K562 (cell line): ENCODE measurements at regions not wholly inside any gene's neighbourhood (a gene's known extent, or its start where the extent isn't known, plus 50 kb on each side); places are given as distances from the start of the nearest gene placed in this dataset.

Source experiments
- ADNP ChIP-seq: fragments of 200-800 bp; sonication (Bioruptor generic); IDR thresholded peaks from 2 replicates; pipeline ENCODE4 v1.6.1; 2016; ENCODE audit warnings: missing genetic modification characterization, missing compliant biosample characterization
- ATF1 ChIP-seq, 2 experiments: fragments of 450-650 bp in 1 of 2; IDR thresholded peaks; 2 replicates each; pipeline ENCODE4 v1.6.1; 2016; ENCODE audit warnings: missing compliant biosample characterization in 1 of 2, missing genetic modification characterization in 1 of 2
- CBFB ChIP-seq: sonication (generic); formaldehyde crosslinking; IDR thresholded peaks from 2 replicates; pipeline ENCODE4 v1.4.0; 2020; ENCODE audit warnings: mild to moderate bottlenecking, missing genetic modification reagents
- CREB1 ChIP-seq, 2 experiments: sonication (generic) in 1 of 2; formaldehyde crosslinking in 1 of 2; IDR thresholded peaks; 2 replicates each; pipeline versions ENCODE4 v1.6.1 to v1.8.0; 2012 to 2022; ENCODE audit warnings: inconsistent platforms in 1 of 2, mild to moderate bottlenecking in 1 of 2, missing genetic modification reagents in 1 of 2, moderate library complexity in 1 of 2
- FOXK2 ChIP-seq, 2 experiments: fragments of 450-650 bp; IDR thresholded peaks in 1 of 2; conservative IDR thresholded peaks in 1 of 2; 2 replicates each; pipeline ENCODE4 v1.6.1; 2016; ENCODE audit warnings: low read depth in 2 of 2, mild to moderate bottlenecking in 1 of 2
- MYNN ChIP-seq, 2 experiments: sonication (generic); formaldehyde crosslinking in 1 of 2; IDR thresholded peaks; 2 replicates each; pipeline versions ENCODE4 v1.5.0 to v1.6.1; 2016 to 2020; ENCODE audit warnings: antibody characterized with exemption in 1 of 2, missing genetic modification reagents in 1 of 2
- NCOA1 ChIP-seq: fragments of 450-650 bp; IDR thresholded peaks from 2 replicates; pipeline ENCODE4 v1.6.1; 2016; ENCODE audit warnings: low read depth
- POLR2AphosphoS5 ChIP-seq: IDR thresholded peaks from 2 replicates; pipeline ENCODE4 v1.6.1; 2011; ENCODE audit warnings: mild to moderate bottlenecking, low read depth, low read length, moderate library complexity; ENCODE audit not compliant: control insufficient read depth, insufficient read depth
- ZNF253 ChIP-seq: fragments of 250-450 bp; sonication (Bioruptor Pico); conservative IDR thresholded peaks from 2 replicates; pipeline ENCODE4 v1.6.1; 2021; ENCODE audit warnings: mild to moderate bottlenecking
- TF ChIP-seq, protein P1 (sequence below): fragments of 250-450 bp; sonication (Bioruptor Pico); IDR thresholded peaks from 2 replicates; pipeline ENCODE4 v1.9.0; 2021; ENCODE audit warnings: mild to moderate bottlenecking
- TF ChIP-seq, protein P2 (sequence below): fragments of 450-650 bp; IDR thresholded peaks from 2 replicates; pipeline ENCODE4 v1.7.0; 2016; ENCODE audit warnings: borderline replicate concordance

DNA sequence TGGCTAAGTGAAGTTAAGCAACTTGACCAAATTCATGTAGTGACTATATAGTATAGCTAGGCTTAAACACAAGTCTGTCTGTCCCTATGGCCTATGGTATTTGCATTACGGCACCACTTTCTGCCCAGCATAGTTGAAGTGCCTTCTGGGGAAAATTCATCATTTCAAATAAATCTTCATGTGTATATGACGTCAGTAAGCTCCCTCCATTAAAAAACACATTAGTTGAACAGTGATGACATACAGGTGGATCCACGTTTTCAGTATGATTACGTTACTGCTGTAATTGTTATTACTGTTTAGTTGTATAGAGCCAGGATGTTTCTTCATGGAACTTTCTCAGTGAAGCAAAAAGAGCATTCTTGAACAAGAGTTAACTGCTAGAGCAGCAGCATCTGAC is 96.2 kb downstream of the TENT5A start:
- TF ChIP-seq ADNP (tag) (no peak), NCOA1 (no peak), CREB1 (IDR thresholded peaks at IDR 0.05) (no peak), CREB1 (CRISPR knock-in tag; IDR thresholded peaks at IDR 0.05) (no peak), FOXK2 (conservative IDR thresholded peaks at IDR 0.05 in 1 of 2, IDR thresholded peaks at IDR 0.05 in 1 of 2; ENCODE audit: low read depth in 2 of 2) (no peak), ATF1 (CRISPR knock-in tag; IDR thresholded peaks at IDR 0.05) (no peak), ATF1 (tag; IDR thresholded peaks at IDR 0.05) (no peak), CBFB (CRISPR knock-in tag) (no peak), POLR2AphosphoS5 (no peak), MYNN (IDR thresholded peaks at IDR 0.05) (no peak), MYNN (CRISPR knock-in tag; IDR thresholded peaks at IDR 0.05) (no peak), ZNF253 (no peak)
- TF ChIP-seq, protein P1, sequence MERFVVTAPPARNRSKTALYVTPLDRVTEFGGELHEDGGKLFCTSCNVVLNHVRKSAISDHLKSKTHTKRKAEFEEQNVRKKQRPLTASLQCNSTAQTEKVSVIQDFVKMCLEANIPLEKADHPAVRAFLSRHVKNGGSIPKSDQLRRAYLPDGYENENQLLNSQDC (CRISPR knock-in tag) = no peak
- TF ChIP-seq, protein P2, sequence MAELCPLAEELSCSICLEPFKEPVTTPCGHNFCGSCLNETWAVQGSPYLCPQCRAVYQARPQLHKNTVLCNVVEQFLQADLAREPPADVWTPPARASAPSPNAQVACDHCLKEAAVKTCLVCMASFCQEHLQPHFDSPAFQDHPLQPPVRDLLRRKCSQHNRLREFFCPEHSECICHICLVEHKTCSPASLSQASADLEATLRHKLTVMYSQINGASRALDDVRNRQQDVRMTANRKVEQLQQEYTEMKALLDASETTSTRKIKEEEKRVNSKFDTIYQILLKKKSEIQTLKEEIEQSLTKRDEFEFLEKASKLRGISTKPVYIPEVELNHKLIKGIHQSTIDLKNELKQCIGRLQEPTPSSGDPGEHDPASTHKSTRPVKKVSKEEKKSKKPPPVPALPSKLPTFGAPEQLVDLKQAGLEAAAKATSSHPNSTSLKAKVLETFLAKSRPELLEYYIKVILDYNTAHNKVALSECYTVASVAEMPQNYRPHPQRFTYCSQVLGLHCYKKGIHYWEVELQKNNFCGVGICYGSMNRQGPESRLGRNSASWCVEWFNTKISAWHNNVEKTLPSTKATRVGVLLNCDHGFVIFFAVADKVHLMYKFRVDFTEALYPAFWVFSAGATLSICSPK = no peak
